Natural killer cell (primary cell): ENCODE measurements at regions not wholly inside any gene's neighbourhood (a gene's known extent, or its start where the extent isn't known, plus 50 kb on each side); places are given as distances from the start of the nearest gene placed in this dataset.

Experiments used
- ATAC-seq, 3 donors: fragments of 150-1000 bp in 2 of 3; fragments of 200-7000 bp in 1 of 3; cut with Tn5 transposase; 1 replicate in 1 of 3; 2 replicates in 2 of 3; pipeline ENCODE4 v1.10.0; 2021; ENCODE audit warnings: mild to moderate bottlenecking in 2 of 3, moderate library complexity in 2 of 3
- DNase-seq, 2 donors: peaks; one replicate each; pipeline versions ENCODE4 v3.0.0 to v3.0.0-alpha.2; 2013 to 2021; ENCODE audit warnings: mixed read lengths in 1 of 2
- H3K27ac ChIP-seq: one replicate; pipeline ENCODE4 v1.5.1; 2013; ENCODE audit warnings: mild to moderate bottlenecking, low read length
- H3K27me3 ChIP-seq: one replicate; pipeline ENCODE4 v1.6.1; 2013; ENCODE audit warnings: low read length; ENCODE audit not compliant: control insufficient read depth, insufficient read depth
- H3K36me3 ChIP-seq: one replicate; pipeline ENCODE4 v1.6.1; 2013; ENCODE audit warnings: low read length; ENCODE audit not compliant: control insufficient read depth, insufficient read depth
- H3K4me1 ChIP-seq: one replicate; pipeline ENCODE4 v1.6.1; 2013; ENCODE audit warnings: low read length; ENCODE audit not compliant: control insufficient read depth, insufficient read depth
- H3K4me3 ChIP-seq: one replicate; pipeline ENCODE4 v1.5.1; 2013; ENCODE audit warnings: low read length
- H3K9me3 ChIP-seq: one replicate; pipeline ENCODE4 v1.6.1; 2013; ENCODE audit warnings: low read length; ENCODE audit not compliant: control insufficient read depth, insufficient read depth
- H3K27ac Mint-ChIP-seq, 2 donors: one replicate each; pipeline ENCODE4 v1.8.0; 2022; ENCODE audit warnings: mild to moderate bottlenecking in 2 of 2, mixed read lengths in 2 of 2, moderate library complexity in 1 of 2
- H3K27me3 Mint-ChIP-seq, 2 donors: one replicate each; pipeline ENCODE4 v1.8.0; 2022; ENCODE audit warnings: low read depth in 2 of 2, mixed read lengths in 2 of 2
- H3K36me3 Mint-ChIP-seq: one replicate; pipeline ENCODE4 v1.8.0; 2022; ENCODE audit warnings: mixed read lengths
- H3K4me1 Mint-ChIP-seq, 2 donors: one replicate each; pipeline ENCODE4 v1.8.0; 2022; ENCODE audit warnings: mixed read lengths in 2 of 2
- H3K4me3 Mint-ChIP-seq: one replicate; pipeline ENCODE4 v1.8.0; 2022; ENCODE audit warnings: mild to moderate bottlenecking, moderate library complexity, mixed read lengths
- H3K9me3 Mint-ChIP-seq, 2 donors: one replicate each; pipeline ENCODE4 v1.8.0; 2022; ENCODE audit warnings: mixed read lengths in 2 of 2
- WGBS: methylation state at CpG from one replicate; pipeline ENCODE4 v1.1.7; 2013; ENCODE audit warnings: missing lambda C conversion rate; ENCODE audit not compliant: insufficient coverage; 5-methylcytosine and 5-hydroxymethylcytosine counted together
- intact Hi-C: fragments of 100-400 bp; cut with micrococcal nuclease; formaldehyde crosslinking; loops from one replicate; pipeline ENCODE4 v1.14.2; 2022
- TF ChIP-seq, protein P1 (sequence below): fragments of 200-600 bp; IDR thresholded peaks from one replicate; pipeline ENCODE4 v1.8.0; 2022; ENCODE audit warnings: antibody characterized with exemption

DNA sequence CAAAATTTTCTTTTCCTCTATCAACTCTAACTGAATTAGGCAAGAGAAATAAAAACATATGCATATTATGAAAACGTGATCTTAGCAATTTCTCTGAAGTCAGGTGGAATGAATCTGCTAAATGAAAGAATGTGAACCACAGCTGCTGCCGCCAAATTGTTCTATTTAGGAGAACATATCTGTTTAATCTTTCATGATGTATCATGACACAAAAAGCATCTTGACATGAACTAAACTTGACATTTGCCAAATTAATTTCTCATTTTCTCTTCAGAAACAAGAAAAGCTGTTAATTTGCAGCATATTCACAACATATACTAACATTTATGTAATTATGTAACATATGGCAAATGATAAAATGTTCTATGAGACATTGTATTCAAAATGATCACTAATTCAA is 1237.9 kb downstream of the TECRL start:
- no peak for ATAC-seq
- Histone ChIP-seq H3K4me1 (no peaks in the 10 kb centered on the region), H3K9me3 (peaks cover 9% of the 10 kb centered on the region), H3K27ac (no peak overlapping the region), H3K36me3 (no peaks in the 10 kb centered on the region), H3K27me3 (no peaks in the 10 kb centered on the region), H3K4me3 (no peak overlapping the region)
- peaks cover 9% of the 10 kb centered on the region for H3K36me3 Mint-ChIP-seq
- intact Hi-C loops, result no loop called here
- DNase-seq, result no peak
- H3K27me3 Mint-ChIP-seq, result no peaks in the 10 kb centered on the region
- 80% methylated on average over 2 of the region's 2 CpGs for WGBS
- no peak overlapping the region for H3K27ac Mint-ChIP-seq
- peaks cover 6 to 14% of the 10 kb centered on the region in 2 donors for H3K9me3 Mint-ChIP-seq
- H3K4me3 Mint-ChIP-seq, result no peak overlapping the region
- no peaks in the 10 kb centered on the region for H3K4me1 Mint-ChIP-seq
- TF ChIP-seq, protein P1, sequence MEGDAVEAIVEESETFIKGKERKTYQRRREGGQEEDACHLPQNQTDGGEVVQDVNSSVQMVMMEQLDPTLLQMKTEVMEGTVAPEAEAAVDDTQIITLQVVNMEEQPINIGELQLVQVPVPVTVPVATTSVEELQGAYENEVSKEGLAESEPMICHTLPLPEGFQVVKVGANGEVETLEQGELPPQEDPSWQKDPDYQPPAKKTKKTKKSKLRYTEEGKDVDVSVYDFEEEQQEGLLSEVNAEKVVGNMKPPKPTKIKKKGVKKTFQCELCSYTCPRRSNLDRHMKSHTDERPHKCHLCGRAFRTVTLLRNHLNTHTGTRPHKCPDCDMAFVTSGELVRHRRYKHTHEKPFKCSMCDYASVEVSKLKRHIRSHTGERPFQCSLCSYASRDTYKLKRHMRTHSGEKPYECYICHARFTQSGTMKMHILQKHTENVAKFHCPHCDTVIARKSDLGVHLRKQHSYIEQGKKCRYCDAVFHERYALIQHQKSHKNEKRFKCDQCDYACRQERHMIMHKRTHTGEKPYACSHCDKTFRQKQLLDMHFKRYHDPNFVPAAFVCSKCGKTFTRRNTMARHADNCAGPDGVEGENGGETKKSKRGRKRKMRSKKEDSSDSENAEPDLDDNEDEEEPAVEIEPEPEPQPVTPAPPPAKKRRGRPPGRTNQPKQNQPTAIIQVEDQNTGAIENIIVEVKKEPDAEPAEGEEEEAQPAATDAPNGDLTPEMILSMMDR, result no peak

DNA sequence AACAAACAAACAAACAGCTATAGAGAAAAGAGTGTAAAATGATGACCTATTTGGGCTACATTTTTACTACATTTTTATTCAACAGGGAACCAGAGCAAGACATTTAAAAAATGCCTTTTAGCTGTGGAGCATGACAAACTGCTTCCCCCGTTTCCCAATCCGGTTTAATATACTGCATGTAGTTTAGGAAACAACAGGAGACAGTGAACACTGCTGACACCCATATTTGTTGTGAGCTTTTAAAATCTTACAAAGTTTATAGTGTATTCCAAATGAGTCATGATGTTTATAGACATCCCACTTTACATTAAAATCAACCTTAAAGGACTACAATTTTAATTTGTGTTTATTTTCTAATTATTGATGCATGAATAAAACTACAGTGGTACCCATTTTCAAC is 1238.3 kb downstream of the TECRL start:
- Mint-ChIP-seq H3K4me3 (no peak overlapping the region), H3K27ac (no peak overlapping the region), H3K36me3 (peaks cover 13% of the 10 kb centered on the region), H3K9me3 (peaks cover 8 to 14% of the 10 kb centered on the region in 2 donors), H3K4me1 (no peaks in the 10 kb centered on the region), H3K27me3 (no peaks in the 10 kb centered on the region)
- TF ChIP-seq, protein P1, result no peak
- no peaks in the 10 kb centered on the region for H3K27me3 ChIP-seq
- 73% methylated on average over 2 of the region's 2 CpGs for WGBS
- no peak for ATAC-seq
- DNase-seq, result no peak
- no peaks in the 10 kb centered on the region for H3K36me3 ChIP-seq
- intact Hi-C loops, result no loop called here
- peaks cover 9% of the 10 kb centered on the region for H3K9me3 ChIP-seq
- no peak overlapping the region for H3K27ac ChIP-seq
- H3K4me1 ChIP-seq, result no peaks in the 10 kb centered on the region
- no peak overlapping the region for H3K4me3 ChIP-seq

DNA sequence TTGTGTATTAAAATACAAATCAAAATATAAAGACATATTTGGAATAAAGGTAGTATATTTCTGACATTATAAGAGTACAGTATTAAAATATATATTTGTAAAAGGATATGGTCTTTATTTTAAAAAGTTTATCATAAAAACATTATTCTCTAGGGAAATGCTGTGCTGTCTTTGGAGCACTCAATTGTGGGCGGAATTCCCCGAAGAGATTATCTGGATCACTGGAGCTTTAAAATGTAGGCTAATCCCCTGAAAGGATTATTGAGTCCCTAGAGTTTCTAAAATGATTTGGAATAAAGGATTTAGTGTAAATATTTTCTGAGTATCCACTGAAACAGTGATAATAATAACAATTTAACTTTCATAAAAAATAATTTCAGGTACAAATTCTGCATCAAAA is 1239.4 kb downstream of the TECRL start:
- no peaks in the 10 kb centered on the region for H3K36me3 ChIP-seq
- H3K4me1 Mint-ChIP-seq, result no peaks in the 10 kb centered on the region
- no peaks in the 10 kb centered on the region for H3K27me3 ChIP-seq
- peaks cover 9% of the 10 kb centered on the region for H3K9me3 ChIP-seq
- no peak for DNase-seq
- 89% methylated on average over 2 of the region's 2 CpGs for WGBS
- no peak overlapping the region for H3K4me3 Mint-ChIP-seq
- H3K4me1 ChIP-seq, result no peaks in the 10 kb centered on the region
- no peak overlapping the region for H3K27ac ChIP-seq
- no peak overlapping the region for H3K4me3 ChIP-seq
- no peaks in the 10 kb centered on the region for H3K27me3 Mint-ChIP-seq
- no peak overlapping the region for H3K27ac Mint-ChIP-seq
- TF ChIP-seq, protein P1, result no peak
- H3K36me3 Mint-ChIP-seq, result peaks cover 23% of the 10 kb centered on the region
- intact Hi-C loops, result no loop called here
- peaks cover 12 to 17% of the 10 kb centered on the region in 2 donors for H3K9me3 Mint-ChIP-seq
- no peak for ATAC-seq

DNA sequence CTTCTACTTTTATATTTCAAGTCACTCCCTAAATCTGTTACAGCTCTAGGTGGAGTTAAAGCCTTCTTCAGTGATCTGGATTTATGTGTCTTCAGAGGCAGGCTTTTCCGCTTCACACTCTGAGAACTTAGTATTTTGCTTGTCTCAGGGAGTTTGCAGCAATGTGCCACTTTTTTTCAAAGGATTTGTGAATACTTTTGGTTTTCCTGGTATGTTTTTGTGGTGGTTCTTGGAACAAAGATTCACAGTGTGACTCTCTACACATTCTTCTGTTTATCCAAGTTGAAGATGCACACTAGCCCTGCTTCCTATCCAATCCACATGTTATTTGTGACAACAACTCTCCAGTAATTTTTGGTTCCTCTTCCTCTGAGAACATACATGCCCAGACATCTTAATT is 1253.7 kb downstream of the TECRL start:
- WGBS, result 78% methylated on average over 1 of the region's 1 CpG
- Histone ChIP-seq H3K27ac (no peak overlapping the region), H3K4me1 (no peaks in the 10 kb centered on the region), H3K36me3 (no peaks in the 10 kb centered on the region), H3K9me3 (peaks cover 21% of the 10 kb centered on the region), H3K27me3 (no peaks in the 10 kb centered on the region), H3K4me3 (no peak overlapping the region)
- Mint-ChIP-seq H3K36me3 (peaks cover 10% of the 10 kb centered on the region), H3K4me3 (no peak overlapping the region), H3K9me3 (peaks cover 25 to 34% of the 10 kb centered on the region in 2 donors), H3K27ac (no peak overlapping the region), H3K27me3 (no peaks in the 10 kb centered on the region), H3K4me1 (no peaks in the 10 kb centered on the region)
- DNase-seq (no peak), ATAC-seq (no peak)
- intact Hi-C loops, result no loop called here
- TF ChIP-seq, protein P1, result no peak
